ENCODE measurements at regions not wholly inside any gene's neighbourhood (a gene's known extent, or its start where the extent isn't known, plus 50 kb on each side); places are given as distances from the start of the nearest gene placed in this dataset.
"Not testable (repeated sequence)": the region's sequence is repeated elsewhere in the genome, so short reads cannot be mapped to it uniquely, and the experiment has no call there.

DNA sequence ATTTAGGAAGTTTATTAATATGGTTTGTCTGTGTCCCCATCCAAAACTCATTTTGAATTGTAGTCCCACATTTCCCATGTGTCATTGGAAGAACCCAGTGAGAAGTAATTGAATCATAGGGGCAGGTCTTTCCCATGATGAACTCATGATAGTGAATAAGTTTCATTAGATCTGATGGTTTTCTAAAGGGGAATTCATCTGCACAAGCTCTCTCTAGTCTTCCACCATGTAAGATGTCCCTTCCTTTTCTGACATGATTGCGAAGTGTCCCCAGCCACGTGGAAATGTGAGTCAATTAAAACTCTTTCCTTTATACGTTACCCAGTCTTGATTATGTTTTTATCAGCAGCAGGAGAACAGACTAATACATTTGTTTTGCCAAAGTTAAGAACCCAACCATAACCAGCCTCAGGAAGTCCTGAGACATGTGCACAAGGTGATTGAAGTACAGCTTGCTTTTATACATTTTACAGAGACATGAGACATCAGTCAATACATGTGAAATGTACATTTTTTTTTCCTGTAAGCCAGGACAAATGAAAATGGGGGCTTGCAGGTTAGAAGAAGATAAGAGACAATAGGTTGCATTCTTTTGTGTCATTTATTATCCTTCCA is 1136.7 kb downstream of the TMEM121 start:
- peaks cover 3% of the 10 kb centered on the region for H3K9me3 Mint-ChIP-seq
- no peaks in the 10 kb centered on the region for H3K27me3 Mint-ChIP-seq
- CTCF ChIA-PET: interaction anchor here (0.6 to 7.5 kb wide), 58 partner anchors 8 to 316 kb away, joined by 3 to 98 read pairs (median 5); no protein-coding TSS in a partner anchor
- ATAC-seq: no peak
- H3K4me3 Mint-ChIP-seq: no peak overlapping the region
- DNase-seq: no peak
- POLR2A ChIA-PET: interaction anchor here (0.6 to 1.1 kb wide), 2 partner anchors 29 to 426 kb away, joined by 3 read pairs; no protein-coding TSS in a partner anchor
- H3K36me3 Mint-ChIP-seq (ENCODE audit: low read depth): no peaks in the 10 kb centered on the region
- H3K27ac Mint-ChIP-seq: no peak overlapping the region
- H3K4me1 Mint-ChIP-seq (ENCODE audit: low read depth): peaks cover 21% of the 10 kb centered on the region
- intact Hi-C loops (cut with micrococcal nuclease): no loop called here
- TF ChIP-seq, protein P1, sequence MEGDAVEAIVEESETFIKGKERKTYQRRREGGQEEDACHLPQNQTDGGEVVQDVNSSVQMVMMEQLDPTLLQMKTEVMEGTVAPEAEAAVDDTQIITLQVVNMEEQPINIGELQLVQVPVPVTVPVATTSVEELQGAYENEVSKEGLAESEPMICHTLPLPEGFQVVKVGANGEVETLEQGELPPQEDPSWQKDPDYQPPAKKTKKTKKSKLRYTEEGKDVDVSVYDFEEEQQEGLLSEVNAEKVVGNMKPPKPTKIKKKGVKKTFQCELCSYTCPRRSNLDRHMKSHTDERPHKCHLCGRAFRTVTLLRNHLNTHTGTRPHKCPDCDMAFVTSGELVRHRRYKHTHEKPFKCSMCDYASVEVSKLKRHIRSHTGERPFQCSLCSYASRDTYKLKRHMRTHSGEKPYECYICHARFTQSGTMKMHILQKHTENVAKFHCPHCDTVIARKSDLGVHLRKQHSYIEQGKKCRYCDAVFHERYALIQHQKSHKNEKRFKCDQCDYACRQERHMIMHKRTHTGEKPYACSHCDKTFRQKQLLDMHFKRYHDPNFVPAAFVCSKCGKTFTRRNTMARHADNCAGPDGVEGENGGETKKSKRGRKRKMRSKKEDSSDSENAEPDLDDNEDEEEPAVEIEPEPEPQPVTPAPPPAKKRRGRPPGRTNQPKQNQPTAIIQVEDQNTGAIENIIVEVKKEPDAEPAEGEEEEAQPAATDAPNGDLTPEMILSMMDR (IDR thresholded peaks at IDR 0.05): no peak

DNA sequence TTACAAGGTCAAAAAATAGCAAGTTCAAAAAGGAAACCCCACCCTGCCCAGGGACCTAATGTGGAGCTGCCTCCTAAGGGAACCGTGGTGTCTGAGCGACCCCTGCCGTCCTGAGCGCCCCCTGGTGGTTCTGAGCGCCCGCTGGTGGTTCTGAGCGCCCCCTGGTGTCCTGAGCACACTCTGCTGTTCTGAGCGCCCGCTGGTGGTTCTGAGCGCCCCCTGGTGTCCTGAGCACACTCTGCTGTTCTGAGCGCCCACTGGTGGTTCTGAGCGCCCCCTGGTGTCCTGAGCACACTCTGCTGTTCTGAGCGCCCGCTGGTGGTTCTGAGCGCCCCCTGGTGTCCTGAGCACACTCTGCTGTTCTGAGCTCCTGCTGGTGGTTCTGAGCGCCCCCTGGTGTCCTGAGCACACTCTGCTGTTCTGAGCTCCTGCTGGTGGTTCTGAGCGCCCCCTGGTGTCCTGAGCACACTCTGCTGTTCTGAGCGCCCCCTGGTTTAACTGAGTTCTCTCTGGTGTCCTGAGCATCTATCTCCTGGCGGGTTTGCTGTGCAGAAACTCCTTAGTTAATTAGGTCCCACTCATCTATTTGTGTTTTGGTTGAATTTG is 1137.5 kb downstream of the TMEM121 start:
- not testable (repeated sequence) for H3K27ac Mint-ChIP-seq, H3K9me3 Mint-ChIP-seq
- TF ChIP-seq, protein P1 (IDR thresholded peaks at IDR 0.05): peak; percentile 100

DNA sequence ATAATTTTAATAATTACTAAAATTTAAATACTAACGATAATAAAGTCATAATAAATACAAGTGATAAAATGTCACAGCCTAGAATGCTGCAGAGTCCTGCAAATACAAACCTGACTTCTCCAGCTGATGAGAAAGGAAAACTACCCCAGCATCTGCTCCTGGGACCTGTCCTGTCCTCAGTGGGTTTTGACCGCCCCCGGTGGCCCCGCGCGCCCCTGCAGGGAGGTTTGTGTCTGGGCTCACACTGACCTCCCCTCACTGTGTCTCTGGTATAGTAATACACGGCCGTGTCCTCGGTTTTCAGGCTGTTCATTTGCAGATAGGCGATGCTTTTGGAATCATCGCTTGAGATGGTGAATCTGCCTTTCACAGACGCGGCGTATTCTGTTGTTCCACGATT is 1139.4 kb downstream of the TMEM121 start:
- H3K36me3 Mint-ChIP-seq (ENCODE audit: low read depth): no peaks in the 10 kb centered on the region
- peak; percentile 10 for DNase-seq
- CTCF ChIA-PET: interaction anchor here (1.3 to 7.5 kb wide), 6 partner anchors 9 to 53 kb away, joined by 4 to 98 read pairs (median 17); no protein-coding TSS in a partner anchor

More for the DNA sequence above, 1137.5 kb downstream of the TMEM121 start:
- intact Hi-C loops (cut with micrococcal nuclease); H3K4me3 Mint-ChIP-seq; H3K27me3 Mint-ChIP-seq; H3K36me3 Mint-ChIP-seq (ENCODE audit: low read depth): not testable (repeated sequence)
- POLR2A ChIA-PET: interaction anchor here (1.1 kb wide), 1 partner anchor 28 kb away, joined by 3 read pairs; no protein-coding TSS in a partner anchor
- CTCF ChIA-PET: interaction anchor here (0.6 to 7.5 kb wide), 50 partner anchors 8 to 317 kb away, joined by 3 to 98 read pairs (median 5); no protein-coding TSS in a partner anchor
- DNase-seq (peak; percentile 89), ATAC-seq (peak; percentile 53)
- peaks cover 19% of the 10 kb centered on the region for H3K4me1 Mint-ChIP-seq (ENCODE audit: low read depth)

DNA sequence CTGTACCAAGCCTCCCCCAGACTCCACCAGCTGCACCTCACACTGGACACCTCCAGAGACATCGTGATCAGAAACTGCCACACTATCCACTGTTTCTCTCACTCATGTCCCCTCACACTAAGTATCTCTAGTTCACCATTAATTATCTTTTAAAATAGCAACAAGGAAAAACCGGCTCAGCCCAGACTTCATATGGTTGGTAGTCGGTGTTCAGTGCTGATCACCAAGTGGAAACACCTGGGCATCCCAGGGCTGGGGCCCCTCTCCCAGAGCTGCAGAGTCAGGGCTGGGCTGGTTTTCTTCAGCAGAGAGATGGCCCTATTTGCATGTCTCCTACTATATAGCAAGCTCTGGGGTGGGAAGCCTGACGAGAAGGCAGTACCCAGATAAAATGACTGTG is 1140.0 kb downstream of the TMEM121 start:
- H3K27me3 Mint-ChIP-seq: peaks cover 5% of the 10 kb centered on the region
- H3K9me3 Mint-ChIP-seq: peaks cover 3% of the 10 kb centered on the region
- TF ChIP-seq, protein P1 (IDR thresholded peaks at IDR 0.05): no peak
- ChIA-PET CTCF (interaction anchor here (1.2 to 7.5 kb wide), 6 partner anchors 9 to 155 kb away, joined by 3 to 98 read pairs (median 8); no protein-coding TSS in a partner anchor), POLR2A (no interaction called here)
- intact Hi-C loops (cut with micrococcal nuclease): no loop called here
- H3K4me1 Mint-ChIP-seq (ENCODE audit: low read depth): peaks cover 19% of the 10 kb centered on the region
- H3K27ac Mint-ChIP-seq: no peak overlapping the region
- no peak for DNase-seq
- H3K4me3 Mint-ChIP-seq: no peak overlapping the region
- H3K36me3 Mint-ChIP-seq (ENCODE audit: low read depth): no peaks in the 10 kb centered on the region
- no peak for ATAC-seq

More for the DNA sequence above, 1139.4 kb downstream of the TMEM121 start:
- H3K27me3 Mint-ChIP-seq: peaks cover 5% of the 10 kb centered on the region
- H3K9me3 Mint-ChIP-seq: peaks cover 3% of the 10 kb centered on the region
- ATAC-seq: no peak
- TF ChIP-seq, protein P1 (IDR thresholded peaks at IDR 0.05): no peak
- intact Hi-C loops (cut with micrococcal nuclease): no loop called here
- POLR2A ChIA-PET: no interaction called here
- H3K4me1 Mint-ChIP-seq (ENCODE audit: low read depth): peaks cover 19% of the 10 kb centered on the region
- H3K4me3 Mint-ChIP-seq: no peak overlapping the region
- H3K27ac Mint-ChIP-seq: no peak overlapping the region

DNA sequence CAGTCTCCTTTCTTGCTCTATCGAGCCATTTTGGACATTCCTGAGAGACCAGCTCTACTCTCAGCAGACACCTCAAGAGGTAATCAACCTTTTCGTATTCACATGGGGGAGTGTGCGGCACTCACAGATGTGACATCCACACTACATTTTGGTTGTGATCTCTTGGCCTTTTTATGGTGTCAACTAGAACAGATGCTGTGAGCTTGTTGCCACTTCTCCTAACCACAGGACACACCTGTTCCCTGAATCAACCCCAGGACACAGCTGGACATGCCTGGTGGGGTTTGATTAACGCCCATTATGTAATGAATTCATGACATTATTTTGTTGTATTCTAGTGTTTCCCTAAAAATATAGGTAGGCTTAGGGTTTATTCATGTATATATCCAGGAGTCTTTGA is 1143.6 kb downstream of the TMEM121 start:
- DNase-seq: no peak
- TF ChIP-seq, protein P1 (IDR thresholded peaks at IDR 0.05): no peak
- H3K27me3 Mint-ChIP-seq: peaks cover 5% of the 10 kb centered on the region
- no peaks in the 10 kb centered on the region for H3K36me3 Mint-ChIP-seq (ENCODE audit: low read depth)
- no peak overlapping the region for H3K4me3 Mint-ChIP-seq
- ATAC-seq: no peak
- no peak overlapping the region for H3K27ac Mint-ChIP-seq
- peaks cover 2% of the 10 kb centered on the region for H3K4me1 Mint-ChIP-seq (ENCODE audit: low read depth)
- no peaks in the 10 kb centered on the region for H3K9me3 Mint-ChIP-seq
- intact Hi-C loops (cut with micrococcal nuclease): no loop called here
- POLR2A ChIA-PET: no interaction called here
- CTCF ChIA-PET: interaction anchor here (0.8 to 1.6 kb wide), 3 partner anchors 22 to 139 kb away, joined by 3 to 4 read pairs (median 3); no protein-coding TSS in a partner anchor

DNA sequence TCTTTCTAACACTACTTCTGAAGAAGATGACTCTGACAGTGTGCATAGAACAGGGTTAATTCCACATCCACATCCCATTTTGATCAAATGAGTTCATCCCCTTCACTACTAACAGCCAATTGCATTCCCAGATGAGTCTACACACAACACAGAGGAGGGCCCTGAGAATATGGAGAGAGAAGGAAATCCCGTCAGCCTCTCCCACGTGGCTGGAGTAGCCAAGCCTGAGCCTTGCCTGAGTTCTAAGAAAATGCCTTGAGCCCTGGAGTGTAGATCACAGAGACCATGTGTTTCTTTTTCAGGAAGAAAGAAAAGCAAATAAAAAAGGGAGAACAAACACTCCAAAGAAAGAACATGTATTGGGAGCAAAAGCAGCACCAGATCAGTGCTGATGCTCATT is 1147.7 kb downstream of the TMEM121 start:
- H3K9me3 Mint-ChIP-seq; H3K4me1 Mint-ChIP-seq (ENCODE audit: low read depth); DNase-seq; H3K27me3 Mint-ChIP-seq; H3K4me3 Mint-ChIP-seq; intact Hi-C loops (cut with micrococcal nuclease); H3K36me3 Mint-ChIP-seq (ENCODE audit: low read depth); ATAC-seq; H3K27ac Mint-ChIP-seq: not testable (repeated sequence)
- ChIA-PET CTCF (interaction anchor here (0.8 to 7.5 kb wide), 7 partner anchors 8 to 56 kb away, joined by 4 to 98 read pairs (median 8); no protein-coding TSS in a partner anchor), POLR2A (interaction anchor here (1.4 kb wide), 1 partner anchor 18 kb away, joined by 3 read pairs; no protein-coding TSS in a partner anchor)
